GM12865 (cell line): ENCODE measurements at regions not wholly inside any gene's neighbourhood (a gene's known extent, or its start where the extent isn't known, plus 50 kb on each side); places are given as distances from the start of the nearest gene placed in this dataset.

ENCODE experiments used
- DNase-seq: peaks from one replicate; pipeline ENCODE4 v3.0.0; 2010; ENCODE audit warnings: low read depth
- H3K4me3 ChIP-seq: 2 replicates; pipeline ENCODE4 v1.5.1; 2011; ENCODE audit warnings: mild to moderate bottlenecking, low read depth, low read length, control low read depth
- CTCF ChIP-seq: IDR thresholded peaks from 2 replicates; pipeline ENCODE4 v1.5.1; 2011; ENCODE audit warnings: low read length, control low read depth, low read depth, inconsistent platforms; ENCODE audit not compliant: insufficient read depth; ENCODE audit errors: missing control alignments

- no peak for TF ChIP-seq CTCF
- DNase-seq = no peak
- no peak overlapping the region for H3K4me3 ChIP-seq
Measured at GRCh38 chr2:57918126-57918525, 128.5 kb upstream of the VRK2 start.

- no peak for DNase-seq
- no peak for TF ChIP-seq CTCF
- H3K4me3 ChIP-seq = no peak overlapping the region
Measured at GRCh38 chr2:57920342-57920939, 126.2 kb upstream of the VRK2 start.

- no peak overlapping the region for H3K4me3 ChIP-seq
- DNase-seq = no peak
- TF ChIP-seq CTCF = no peak
Measured at GRCh38 chr2:57934659-57935058, 111.9 kb upstream of the VRK2 start.

- no peak for TF ChIP-seq CTCF
- DNase-seq = no peak
- H3K4me3 ChIP-seq = no peak overlapping the region
Measured at GRCh38 chr2:57936216-57936615, 110.4 kb upstream of the VRK2 start.

- no peak overlapping the region for H3K4me3 ChIP-seq
- no peak for TF ChIP-seq CTCF
- no peak for DNase-seq
Measured at GRCh38 chr2:57937456-57937855, 109.2 kb upstream of the VRK2 start.

GRCh38 chr2:57941816-57942215 lies 104.8 kb upstream of the VRK2 start:
- no peak overlapping the region for H3K4me3 ChIP-seq
- no peak for DNase-seq
- no peak for TF ChIP-seq CTCF

GRCh38 chr2:57943315-57943714 lies 103.3 kb upstream of the VRK2 start:
- no peak overlapping the region for H3K4me3 ChIP-seq
- no peak for DNase-seq
- TF ChIP-seq CTCF = no peak
